Gastrocnemius medialis (tissue), 4 donors: ENCODE measurements at regions not wholly inside any gene's neighbourhood (a gene's known extent, or its start where the extent isn't known, plus 50 kb on each side); places are given as distances from the start of the nearest gene placed in this dataset.

Source experiments
- ATAC-seq, 2 donors: fragments of 150-250 bp; one replicate each; pipeline ENCODE4 v1.9.1; 2016
- DNase-seq, 2 donors: peaks; one replicate each; pipeline ENCODE4 v3.0.0-alpha.2; 2019
- H3K27ac ChIP-seq, 4 donors: fragments of 200-600 bp; sonication (generic); 1 replicate in 1 of 4; 2 replicates in 3 of 4; pipeline ENCODE4 v1.5.1; 2016 to 2018; ENCODE audit warnings: mild to moderate bottlenecking in 2 of 4, moderate library complexity in 1 of 4
- H3K27me3 ChIP-seq, 3 donors: fragments of 200-600 bp; sonication (generic) in 2 of 3; 1 replicate in 1 of 3; 2 replicates in 2 of 3; pipeline versions ENCODE4 v1.5.1 to v1.6.0; 2016 to 2019; ENCODE audit warnings: mild to moderate bottlenecking in 1 of 3, moderate library complexity in 1 of 3
- H3K36me3 ChIP-seq, 2 donors: fragments of 200-600 bp; sonication (generic) in 1 of 2; one replicate each; pipeline ENCODE4 v1.5.1; 2017 to 2018
- H3K4me1 ChIP-seq, 2 donors: fragments of 200-600 bp; sonication (generic) in 1 of 2; one replicate each; pipeline ENCODE4 v1.5.1; 2016 to 2017; ENCODE audit warnings: mild to moderate bottlenecking in 2 of 2
- H3K4me3 ChIP-seq, 4 donors: fragments of 200-600 bp; sonication (generic) in 3 of 4; 1 replicate in 1 of 4; 2 replicates in 3 of 4; pipeline ENCODE4 v1.5.1; 2016 to 2019; ENCODE audit warnings: mild to moderate bottlenecking in 2 of 4
- H3K9me3 ChIP-seq, 3 donors: fragments of 200-600 bp; sonication (generic) in 2 of 3; 1 replicate in 1 of 3; 2 replicates in 2 of 3; pipeline ENCODE4 v1.5.1; 2016 to 2019
- CTCF ChIP-seq, 5 experiments: fragments of 450-650 bp in 3 of 5; fragments of 200-600 bp in 2 of 5; sonication (generic) in 2 of 5; IDR thresholded peaks in 4 of 5; conservative IDR thresholded peaks in 1 of 5; 1 replicate in 4 of 5; 2 replicates in 1 of 5; pipeline ENCODE4 v1.5.1; 2016 to 2019; ENCODE audit warnings: antibody characterized with exemption in 5 of 5, mild to moderate bottlenecking in 3 of 5, moderate library complexity in 3 of 5
- POLR2A ChIP-seq, 2 donors: fragments of 450-650 bp; IDR thresholded peaks; one replicate each; pipeline ENCODE4 v1.6.1; 2017; ENCODE audit warnings: antibody characterized with exemption in 2 of 2, mild to moderate bottlenecking in 2 of 2, moderate library complexity in 2 of 2
- in situ Hi-C, 4 donors: fragments of 200-750 bp; cut with MboI; loops; one replicate each; pipeline versions ENCODE4 v1.15.0 to v1.8.0; 2017; ENCODE audit warnings: low sequenced_read_pairs in 4 of 4
- intact Hi-C: fragments of 100-400 bp; cut with DNase I; formaldehyde crosslinking; loops from one replicate; pipeline ENCODE4 v1.15.1; 2023; ENCODE audit warnings: low total_unique reads

- intact Hi-C loops (no loop called here), in situ Hi-C loops (no loop called here)
- Histone ChIP-seq H3K4me3 (no peak overlapping the region), H3K27me3 (no peaks in the 10 kb centered on the region), H3K36me3 (no peaks in the 10 kb centered on the region), H3K27ac (no peak overlapping the region), H3K4me1 (no peaks in the 10 kb centered on the region), H3K9me3 (no peaks in the 10 kb centered on the region)
- DNase-seq (no peak), ATAC-seq (no peak)
- no peak for TF ChIP-seq CTCF (IDR thresholded peaks at IDR 0.05 in 4 of 5, conservative IDR thresholded peaks at IDR 0.05 in 1 of 5)
- TF ChIP-seq POLR2A (IDR thresholded peaks at IDR 0.05), result no peak
These were observed 1166.3 kb upstream of the ADGRL3 start for GRCh38 chr4:60033826-60034225.

- in situ Hi-C loops (no loop called here), intact Hi-C loops (no loop called here)
- H3K9me3 ChIP-seq, result no peaks in the 10 kb centered on the region
- no peaks in the 10 kb centered on the region for H3K4me1 ChIP-seq
- no peaks in the 10 kb centered on the region for H3K36me3 ChIP-seq
- ATAC-seq (no peak), DNase-seq (no peak)
- no peak overlapping the region for H3K4me3 ChIP-seq
- no peaks in the 10 kb centered on the region for H3K27me3 ChIP-seq
- no peak overlapping the region for H3K27ac ChIP-seq
- TF ChIP-seq CTCF (IDR thresholded peaks at IDR 0.05 in 4 of 5, conservative IDR thresholded peaks at IDR 0.05 in 1 of 5) (no peak), POLR2A (IDR thresholded peaks at IDR 0.05) (no peak)
These were observed 1165.8 kb upstream of the ADGRL3 start for GRCh38 chr4:60034361-60034760.

GRCh38 chr4:60039908-60040307 lies 1160.2 kb upstream of the ADGRL3 start:
- DNase-seq (no peak), ATAC-seq (no peak)
- Histone ChIP-seq H3K4me3 (no peak overlapping the region), H3K27me3 (no peaks in the 10 kb centered on the region), H3K36me3 (no peaks in the 10 kb centered on the region), H3K27ac (no peak overlapping the region), H3K4me1 (no peaks in the 10 kb centered on the region), H3K9me3 (peaks cover 0 to 3% (median 0%) of the 10 kb centered on the region in 3 donors)
- intact Hi-C loops, result no loop called here
- in situ Hi-C loops, result no loop called here
- TF ChIP-seq CTCF (IDR thresholded peaks at IDR 0.05 in 4 of 5, conservative IDR thresholded peaks at IDR 0.05 in 1 of 5) (no peak), POLR2A (IDR thresholded peaks at IDR 0.05) (no peak)

GRCh38 chr4:60042231-60042652 lies 1157.9 kb upstream of the ADGRL3 start:
- no peaks in the 10 kb centered on the region for H3K27me3 ChIP-seq
- no peaks in the 10 kb centered on the region for H3K36me3 ChIP-seq
- no peak for DNase-seq
- intact Hi-C loops (no loop called here), in situ Hi-C loops (no loop called here)
- no peak overlapping the region for H3K4me3 ChIP-seq
- peaks cover 0 to 3% (median 0%) of the 10 kb centered on the region in 3 donors for H3K9me3 ChIP-seq
- TF ChIP-seq CTCF (IDR thresholded peaks at IDR 0.05 in 4 of 5, conservative IDR thresholded peaks at IDR 0.05 in 1 of 5), result no peak
- no peak for ATAC-seq
- no peaks in the 10 kb centered on the region for H3K4me1 ChIP-seq
- no peak overlapping the region for H3K27ac ChIP-seq

- Histone ChIP-seq H3K36me3 (no peaks in the 10 kb centered on the region), H3K9me3 (peaks cover 0 to 3% (median 0%) of the 10 kb centered on the region in 3 donors), H3K27me3 (no peaks in the 10 kb centered on the region), H3K4me3 (no peak overlapping the region), H3K4me1 (no peaks in the 10 kb centered on the region), H3K27ac (no peak overlapping the region)
- DNase-seq, result no peak
- TF ChIP-seq CTCF (IDR thresholded peaks at IDR 0.05 in 4 of 5, conservative IDR thresholded peaks at IDR 0.05 in 1 of 5) (no peak), POLR2A (IDR thresholded peaks at IDR 0.05) (no peak)
- ATAC-seq, result no peak
- in situ Hi-C loops, result no loop called here
- intact Hi-C loops, result no loop called here
These were observed 1157.2 kb upstream of the ADGRL3 start for GRCh38 chr4:60042941-60043340.
